PFSK-1 (cell line): ENCODE measurements at regions not wholly inside any gene's neighbourhood (a gene's known extent, or its start where the extent isn't known, plus 50 kb on each side); places are given as distances from the start of the nearest gene placed in this dataset.

ENCODE experiments used
- POLR2AphosphoS5 ChIP-seq: IDR thresholded peaks from 2 replicates; pipeline ENCODE4 v1.6.1; 2012; ENCODE audit warnings: low read depth, mild to moderate bottlenecking, control low read depth, low read length, moderate library complexity
- REST ChIP-seq, 2 experiments: IDR thresholded peaks; 2 replicates each; pipeline versions ENCODE4 v1.6.1 to v1.8.0; 2011 to 2012; ENCODE audit warnings: low read depth in 2 of 2, low read length in 2 of 2, control low read depth in 1 of 2, inconsistent platforms in 1 of 2, mild to moderate bottlenecking in 1 of 2, moderate library complexity in 1 of 2; ENCODE audit not compliant: insufficient read depth in 1 of 2
- SIN3A ChIP-seq: IDR thresholded peaks from 2 replicates; pipeline ENCODE4 v1.6.1; 2012; ENCODE audit warnings: mild to moderate bottlenecking, low read length, moderate library complexity, borderline replicate concordance; ENCODE audit not compliant: insufficient read depth

- TF ChIP-seq POLR2AphosphoS5 = no peak
- no peak for TF ChIP-seq REST (IDR thresholded peaks at IDR 0.05; ENCODE audit: insufficient read depth in 1 of 2, low read depth in 2 of 2, low read length in 2 of 2)
- no peak for TF ChIP-seq SIN3A
These were observed 2859.1 kb downstream of the PCDH9 start for GRCh38 chr13:64371045-64371444.
